ENCODE measurements at regions not wholly inside any gene's neighbourhood (a gene's known extent, or its start where the extent isn't known, plus 50 kb on each side); places are given as distances from the start of the nearest gene placed in this dataset.

- no peak for DNase-seq (ENCODE audit: low read depth in 2 of 3, low spot score in 1 of 3)
Observed at GRCh38 chr19:34096020-34096915, 76.0 kb upstream of the LSM14A start.

- no peak for DNase-seq (ENCODE audit: low read depth in 2 of 3, low spot score in 1 of 3)
Observed at GRCh38 chr19:34104096-34104495, 68.2 kb upstream of the LSM14A start.

- DNase-seq (ENCODE audit: low read depth in 2 of 3, low spot score in 1 of 3): no peak
Observed at GRCh38 chr19:34104557-34104956, 67.7 kb upstream of the LSM14A start.

GRCh38 chr19:34109596-34109995 lies 62.7 kb upstream of the LSM14A start:
- DNase-seq (ENCODE audit: low read depth in 2 of 3, low spot score in 1 of 3): no peak

GRCh38 chr19:34118879-34119748 lies 53.2 kb upstream of the LSM14A start:
- DNase-seq (ENCODE audit: low read depth in 2 of 3, low spot score in 1 of 3): no peak

GRCh38 chr19:34120141-34120540 lies 52.2 kb upstream of the LSM14A start:
- no peak for DNase-seq (ENCODE audit: low read depth in 2 of 3, low spot score in 1 of 3)

- peak; percentile 40 to 58 (median 41) for DNase-seq (ENCODE audit: low read depth in 2 of 3, low spot score in 1 of 3)
Observed at GRCh38 chr19:34120846-34121639, 51.3 kb upstream of the LSM14A start.
